GM12874 (cell line): ENCODE measurements at regions not wholly inside any gene's neighbourhood (a gene's known extent, or its start where the extent isn't known, plus 50 kb on each side); places are given as distances from the start of the nearest gene placed in this dataset.

Experiments
- TF ChIP-seq, protein P1 (sequence below): IDR thresholded peaks from 2 replicates; pipeline ENCODE4 v1.5.1; 2011; ENCODE audit warnings: low read depth, mild to moderate bottlenecking, control low read depth, low read length, moderate library complexity; ENCODE audit not compliant: insufficient read depth

DNA sequence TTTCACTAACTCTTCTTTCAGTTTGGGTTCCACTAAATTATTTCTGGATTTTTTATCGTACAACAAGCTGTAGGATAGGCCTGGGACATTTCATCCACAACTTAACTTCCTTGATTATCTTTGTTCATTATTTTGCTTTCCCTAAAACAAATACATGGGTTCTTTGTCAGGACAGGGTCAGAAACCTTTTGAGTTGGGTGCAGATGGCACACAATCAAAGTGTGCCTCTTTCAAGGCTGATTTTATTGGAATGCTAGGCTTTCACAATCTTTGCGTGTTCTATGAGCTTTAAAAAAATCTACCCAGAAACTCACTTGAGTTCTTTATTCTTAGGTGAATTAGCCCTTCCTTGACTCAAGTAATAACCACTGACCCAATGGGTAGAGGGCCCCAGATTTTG, 348.4 kb downstream of the FAM47B start:
- TF ChIP-seq, protein P1, sequence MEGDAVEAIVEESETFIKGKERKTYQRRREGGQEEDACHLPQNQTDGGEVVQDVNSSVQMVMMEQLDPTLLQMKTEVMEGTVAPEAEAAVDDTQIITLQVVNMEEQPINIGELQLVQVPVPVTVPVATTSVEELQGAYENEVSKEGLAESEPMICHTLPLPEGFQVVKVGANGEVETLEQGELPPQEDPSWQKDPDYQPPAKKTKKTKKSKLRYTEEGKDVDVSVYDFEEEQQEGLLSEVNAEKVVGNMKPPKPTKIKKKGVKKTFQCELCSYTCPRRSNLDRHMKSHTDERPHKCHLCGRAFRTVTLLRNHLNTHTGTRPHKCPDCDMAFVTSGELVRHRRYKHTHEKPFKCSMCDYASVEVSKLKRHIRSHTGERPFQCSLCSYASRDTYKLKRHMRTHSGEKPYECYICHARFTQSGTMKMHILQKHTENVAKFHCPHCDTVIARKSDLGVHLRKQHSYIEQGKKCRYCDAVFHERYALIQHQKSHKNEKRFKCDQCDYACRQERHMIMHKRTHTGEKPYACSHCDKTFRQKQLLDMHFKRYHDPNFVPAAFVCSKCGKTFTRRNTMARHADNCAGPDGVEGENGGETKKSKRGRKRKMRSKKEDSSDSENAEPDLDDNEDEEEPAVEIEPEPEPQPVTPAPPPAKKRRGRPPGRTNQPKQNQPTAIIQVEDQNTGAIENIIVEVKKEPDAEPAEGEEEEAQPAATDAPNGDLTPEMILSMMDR: no peak

DNA sequence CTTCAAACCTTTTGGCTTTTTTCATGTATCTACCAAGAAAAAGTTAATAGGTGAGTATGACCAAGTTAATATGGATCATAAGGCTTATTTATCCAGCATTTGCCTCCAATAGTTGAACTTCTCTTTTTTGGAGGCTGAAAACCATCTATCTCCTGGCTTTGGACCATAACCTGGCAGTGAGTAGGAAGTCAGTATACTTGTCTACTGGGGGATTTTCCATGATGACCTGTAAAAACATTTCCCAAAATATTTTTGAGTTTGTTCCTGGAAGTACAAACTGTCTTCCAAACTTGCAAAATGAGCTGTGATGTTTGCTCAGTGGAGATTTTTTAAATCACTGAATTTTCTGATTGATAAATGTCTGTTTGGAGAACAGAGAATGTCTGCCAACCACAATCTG, 349.9 kb downstream of the FAM47B start:
- TF ChIP-seq, protein P1: no peak

DNA sequence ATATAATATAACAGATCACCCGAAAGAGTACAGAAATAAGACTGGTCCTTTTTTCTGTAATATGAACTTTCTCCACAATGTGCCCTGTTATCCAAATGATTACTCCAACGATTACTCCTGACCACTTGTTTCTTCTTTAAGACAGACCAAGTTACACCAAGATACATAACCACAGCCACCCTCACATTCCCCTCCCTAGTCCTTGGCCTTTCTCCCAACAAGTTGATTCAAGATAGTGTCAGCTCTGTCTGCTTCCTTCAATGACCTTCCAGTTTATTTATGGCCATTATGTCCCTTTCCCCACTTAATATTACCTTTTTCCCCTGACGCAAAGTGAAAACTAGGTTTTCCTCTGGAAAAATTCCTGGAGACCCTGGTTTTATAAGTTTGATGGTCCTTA, 397.2 kb downstream of the FAM47B start:
- TF ChIP-seq, protein P1: no peak

DNA sequence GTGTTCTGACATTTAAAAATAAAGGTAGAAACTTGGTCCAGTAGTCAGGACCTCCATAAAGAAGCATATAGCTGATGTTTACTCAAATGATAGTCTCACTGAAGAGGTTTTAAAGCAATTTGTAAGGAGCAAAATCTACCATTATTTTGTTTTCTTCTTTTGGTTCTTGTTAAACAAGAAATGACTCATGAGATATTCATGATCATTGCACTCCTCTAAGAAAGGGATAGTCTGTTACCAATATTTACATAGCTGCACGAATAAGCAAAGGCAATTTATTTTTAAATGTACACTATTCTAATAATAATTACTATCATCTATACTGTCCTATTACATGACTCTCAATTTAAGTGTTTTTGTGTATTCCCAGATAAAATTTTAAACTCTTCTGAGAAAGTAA, 397.9 kb downstream of the FAM47B start:
- TF ChIP-seq, protein P1: no peak

DNA sequence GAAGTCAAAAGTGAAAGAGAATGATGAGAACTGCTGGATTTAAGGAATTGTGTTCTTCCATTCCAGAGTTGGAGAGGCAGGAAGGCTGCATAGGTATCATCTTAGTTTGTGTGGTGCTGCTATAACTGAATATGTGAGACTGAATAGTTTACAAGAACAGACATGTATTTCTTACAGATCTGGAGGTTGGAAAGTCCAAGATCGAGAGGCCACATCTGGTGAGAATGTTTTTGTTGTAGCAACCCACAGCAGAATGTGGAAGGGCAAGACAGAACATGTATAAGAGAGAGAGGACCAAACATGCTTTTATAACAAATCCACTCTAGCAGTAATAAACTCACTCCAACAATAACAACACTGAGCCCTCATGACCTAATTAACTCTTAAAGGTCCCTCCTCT, 408.6 kb downstream of the FAM47B start:
- TF ChIP-seq, protein P1: no peak

DNA sequence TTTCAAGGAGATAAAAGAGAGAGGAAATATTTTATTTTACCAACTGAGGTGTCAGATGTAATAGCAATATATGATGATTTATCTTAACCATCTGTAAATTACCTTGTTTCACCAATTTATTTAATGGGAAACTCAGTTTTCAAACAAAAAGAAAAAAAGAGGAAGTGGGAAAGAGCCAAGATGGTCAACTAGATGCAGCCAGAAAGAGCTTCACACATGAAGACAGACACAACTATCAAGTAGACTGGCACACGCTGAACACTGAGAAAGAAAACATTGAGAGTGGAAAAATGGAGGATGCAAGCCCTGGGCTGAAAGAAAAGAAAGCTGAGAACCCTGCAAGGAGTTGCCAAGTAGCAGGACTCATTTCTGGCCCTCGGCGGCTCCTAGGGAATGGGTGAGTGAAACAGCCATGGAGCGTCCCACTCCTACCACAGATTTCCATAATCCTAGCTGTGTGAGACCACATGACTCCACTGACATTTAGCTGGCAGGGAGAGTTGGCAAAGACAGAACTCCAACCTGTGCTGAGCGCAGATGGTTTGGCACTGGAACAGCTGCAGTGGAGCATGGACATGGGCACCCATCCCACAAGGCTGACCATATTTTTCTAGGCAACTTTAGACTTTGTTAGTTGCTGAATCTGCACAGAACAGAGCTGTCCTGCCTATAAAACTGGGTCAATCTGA, 409.3 kb downstream of the FAM47B start:
- TF ChIP-seq, protein P1: no peak

DNA sequence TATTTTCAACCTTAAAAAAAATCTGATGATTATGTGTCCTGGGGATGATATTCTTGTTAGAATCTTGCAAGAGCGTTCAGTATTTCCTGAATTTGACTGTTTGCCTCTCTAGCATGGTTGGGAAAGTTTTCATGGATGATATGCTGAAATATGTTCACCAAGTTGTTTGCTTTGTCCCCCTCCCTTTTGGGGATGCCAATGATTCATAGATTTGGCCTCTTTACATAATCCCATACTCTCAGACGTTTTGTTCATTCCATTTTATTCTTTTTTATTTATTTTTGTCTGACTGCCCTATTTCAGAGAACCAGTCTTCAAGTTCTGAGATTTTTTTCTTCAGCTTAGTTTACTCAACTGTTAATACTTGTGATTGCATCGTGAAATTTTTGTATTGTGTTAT, 415.1 kb downstream of the FAM47B start:
- TF ChIP-seq, protein P1: no peak
